ENCODE measurements at regions not wholly inside any gene's neighbourhood (a gene's known extent, or its start where the extent isn't known, plus 50 kb on each side); places are given as distances from the start of the nearest gene placed in this dataset.
"Not testable (repeated sequence)": the region's sequence is repeated elsewhere in the genome, so short reads cannot be mapped to it uniquely, and the experiment has no call there.

GRCh38 chr2:65605743-65606058 lies 173.3 kb upstream of the SPRED2 start:
- no peak for DNase-seq (ENCODE audit: low read depth)

GRCh38 chr2:65605058-65605742 lies 172.8 kb upstream of the SPRED2 start:
- no peaks in the 10 kb centered on the region for H3K27me3 ChIP-seq (ENCODE audit: control insufficient read depth, insufficient read depth, low read length)
- no peak for TF ChIP-seq CTCF (IDR thresholded peaks at IDR 0.05; ENCODE audit: insufficient read depth, low read length, poor library complexity, severe bottlenecking)
- DNase-seq (ENCODE audit: low read depth), result no peak
- H3K4me3 ChIP-seq (ENCODE audit: low read depth, low read length), result no peak overlapping the region
- no peaks in the 10 kb centered on the region for H3K36me3 ChIP-seq (ENCODE audit: control insufficient read depth, insufficient read depth, low read length)

More at GRCh38 chr2:65605743-65606058, 173.3 kb upstream of the SPRED2 start:
- TF ChIP-seq CTCF (IDR thresholded peaks at IDR 0.05; ENCODE audit: insufficient read depth, low read length, poor library complexity, severe bottlenecking), result no peak
- Histone ChIP-seq H3K4me3 (ENCODE audit: low read depth, low read length) (no peak overlapping the region), H3K27me3 (ENCODE audit: control insufficient read depth, insufficient read depth, low read length) (no peaks in the 10 kb centered on the region), H3K36me3 (ENCODE audit: control insufficient read depth, insufficient read depth, low read length) (no peaks in the 10 kb centered on the region)

GRCh38 chr2:65604246-65604645 lies 171.8 kb upstream of the SPRED2 start:
- no peak for TF ChIP-seq CTCF (IDR thresholded peaks at IDR 0.05; ENCODE audit: insufficient read depth, low read length, poor library complexity, severe bottlenecking)
- no peak overlapping the region for H3K4me3 ChIP-seq (ENCODE audit: low read depth, low read length)
- H3K27me3 ChIP-seq (ENCODE audit: control insufficient read depth, insufficient read depth, low read length), result no peaks in the 10 kb centered on the region
- H3K36me3 ChIP-seq (ENCODE audit: control insufficient read depth, insufficient read depth, low read length), result no peaks in the 10 kb centered on the region
- no peak for DNase-seq (ENCODE audit: low read depth)

GRCh38 chr2:65602603-65603235 lies 170.3 kb upstream of the SPRED2 start:
- Histone ChIP-seq H3K27me3 (ENCODE audit: control insufficient read depth, insufficient read depth, low read length) (no peaks in the 10 kb centered on the region), H3K4me3 (ENCODE audit: low read depth, low read length) (no peak overlapping the region)
- no peak for TF ChIP-seq CTCF (IDR thresholded peaks at IDR 0.05; ENCODE audit: insufficient read depth, low read length, poor library complexity, severe bottlenecking)

GRCh38 chr2:65600871-65601270 lies 168.5 kb upstream of the SPRED2 start:
- H3K36me3 ChIP-seq (ENCODE audit: control insufficient read depth, insufficient read depth, low read length); DNase-seq (ENCODE audit: low read depth); H3K4me3 ChIP-seq (ENCODE audit: low read depth, low read length); H3K27me3 ChIP-seq (ENCODE audit: control insufficient read depth, insufficient read depth, low read length): not testable (repeated sequence)

More at GRCh38 chr2:65602603-65603235, 170.3 kb upstream of the SPRED2 start:
- no peaks in the 10 kb centered on the region for H3K36me3 ChIP-seq (ENCODE audit: control insufficient read depth, insufficient read depth, low read length)
- no peak for DNase-seq (ENCODE audit: low read depth)

- not testable (repeated sequence) for H3K27me3 ChIP-seq (ENCODE audit: control insufficient read depth, insufficient read depth, low read length); H3K4me3 ChIP-seq (ENCODE audit: low read depth, low read length); H3K36me3 ChIP-seq (ENCODE audit: control insufficient read depth, insufficient read depth, low read length); DNase-seq (ENCODE audit: low read depth)
These were observed 168.0 kb upstream of the SPRED2 start for GRCh38 chr2:65600351-65600750.

- H3K27me3 ChIP-seq (ENCODE audit: control insufficient read depth, insufficient read depth, low read length), result no peaks in the 10 kb centered on the region
- H3K36me3 ChIP-seq (ENCODE audit: control insufficient read depth, insufficient read depth, low read length), result no peaks in the 10 kb centered on the region
- TF ChIP-seq CTCF (IDR thresholded peaks at IDR 0.05; ENCODE audit: insufficient read depth, low read length, poor library complexity, severe bottlenecking), result no peak
- H3K4me3 ChIP-seq (ENCODE audit: low read depth, low read length), result no peak overlapping the region
- no peak for DNase-seq (ENCODE audit: low read depth)
These were observed 167.3 kb upstream of the SPRED2 start for GRCh38 chr2:65599693-65600092.

All from kidney epithelial cell (primary cell).